VCaP (cell line): ENCODE measurements at regions not wholly inside any gene's neighbourhood (a gene's known extent, or its start where the extent isn't known, plus 50 kb on each side); places are given as distances from the start of the nearest gene placed in this dataset.

ENCODE experiments used
- H3K27ac ChIP-seq: fragments of 450-650 bp; 2 replicates; pipeline ENCODE4 v1.5.1; 2017
- CTCF ChIP-seq: fragments of 450-650 bp; conservative IDR thresholded peaks from 2 replicates; pipeline ENCODE4 v1.5.1; 2017; ENCODE audit warnings: mild to moderate bottlenecking, moderate library complexity

GRCh38 chr5:8581047-8581446 lies 712.1 kb downstream of the MTRR start:
- TF ChIP-seq CTCF = no peak
- no peak overlapping the region for H3K27ac ChIP-seq

- H3K27ac ChIP-seq = no peak overlapping the region
- no peak for TF ChIP-seq CTCF
Measured at GRCh38 chr5:8585230-8586018, 716.5 kb downstream of the MTRR start.

- TF ChIP-seq CTCF = no peak
- no peak overlapping the region for H3K27ac ChIP-seq
Measured at GRCh38 chr5:8590959-8591358, 722.0 kb downstream of the MTRR start.

- TF ChIP-seq CTCF = no peak
- no peak overlapping the region for H3K27ac ChIP-seq
Measured at GRCh38 chr5:8598356-8598755, 729.4 kb downstream of the MTRR start.

- no peak for TF ChIP-seq CTCF
- no peak overlapping the region for H3K27ac ChIP-seq
Measured at GRCh38 chr5:8598996-8599395, 730.0 kb downstream of the MTRR start.

- no peak overlapping the region for H3K27ac ChIP-seq
- TF ChIP-seq CTCF = no peak
Measured at GRCh38 chr5:8600843-8601242, 731.9 kb downstream of the MTRR start.

GRCh38 chr5:8601831-8602354 lies 732.9 kb downstream of the MTRR start:
- TF ChIP-seq CTCF = no peak
- H3K27ac ChIP-seq = no peak overlapping the region
